GM19463 (cell line): ENCODE measurements at regions not wholly inside any gene's neighbourhood (a gene's known extent, or its start where the extent isn't known, plus 50 kb on each side); places are given as distances from the start of the nearest gene placed in this dataset.
"Not testable (repeated sequence)": the region's sequence is repeated elsewhere in the genome, so short reads cannot be mapped to it uniquely, and the experiment has no call there.

Experiments
- ATAC-seq: cut with Tn5 transposase; IDR thresholded peaks from one replicate; pipeline ENCODE4 v1.9.1; 2021; ENCODE audit warnings: mild to moderate bottlenecking, moderate library complexity; ENCODE audit not compliant: unreplicated experiment

DNA sequence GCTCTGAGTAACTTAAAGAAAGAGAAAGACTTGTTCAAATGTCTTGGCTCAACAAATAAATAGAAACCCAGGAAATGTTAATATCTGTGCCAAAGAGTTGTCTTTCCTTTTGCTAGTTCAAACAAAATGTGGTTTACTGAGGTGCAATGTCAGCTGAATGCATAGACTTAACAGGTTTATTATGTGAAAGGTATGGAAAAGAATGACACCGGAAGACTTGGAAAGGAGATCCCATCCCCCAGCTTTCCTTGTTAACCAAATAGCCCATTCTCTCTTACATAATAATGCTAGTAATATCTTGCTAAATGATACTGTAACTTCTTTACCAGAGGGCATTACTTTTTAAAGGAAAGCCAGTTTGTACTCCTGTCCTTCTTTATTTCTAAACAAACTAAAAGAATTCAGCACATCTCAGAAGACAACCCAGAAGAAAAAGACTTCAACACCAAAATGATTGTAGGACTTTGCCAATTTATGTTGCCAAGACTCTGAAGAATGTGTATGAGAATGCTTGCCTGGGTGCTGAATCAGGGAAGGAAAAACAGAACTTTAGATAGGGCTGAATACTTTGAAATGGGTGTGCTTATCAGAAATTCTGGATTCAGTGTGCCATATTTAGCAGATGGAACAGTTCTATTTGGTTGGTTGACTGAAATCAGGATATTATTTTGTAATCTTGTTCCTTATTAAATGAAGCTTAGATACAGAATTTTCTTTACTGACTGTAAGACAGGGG lies 344.1 kb downstream of the TMEM38B start:
- no peak for ATAC-seq

DNA sequence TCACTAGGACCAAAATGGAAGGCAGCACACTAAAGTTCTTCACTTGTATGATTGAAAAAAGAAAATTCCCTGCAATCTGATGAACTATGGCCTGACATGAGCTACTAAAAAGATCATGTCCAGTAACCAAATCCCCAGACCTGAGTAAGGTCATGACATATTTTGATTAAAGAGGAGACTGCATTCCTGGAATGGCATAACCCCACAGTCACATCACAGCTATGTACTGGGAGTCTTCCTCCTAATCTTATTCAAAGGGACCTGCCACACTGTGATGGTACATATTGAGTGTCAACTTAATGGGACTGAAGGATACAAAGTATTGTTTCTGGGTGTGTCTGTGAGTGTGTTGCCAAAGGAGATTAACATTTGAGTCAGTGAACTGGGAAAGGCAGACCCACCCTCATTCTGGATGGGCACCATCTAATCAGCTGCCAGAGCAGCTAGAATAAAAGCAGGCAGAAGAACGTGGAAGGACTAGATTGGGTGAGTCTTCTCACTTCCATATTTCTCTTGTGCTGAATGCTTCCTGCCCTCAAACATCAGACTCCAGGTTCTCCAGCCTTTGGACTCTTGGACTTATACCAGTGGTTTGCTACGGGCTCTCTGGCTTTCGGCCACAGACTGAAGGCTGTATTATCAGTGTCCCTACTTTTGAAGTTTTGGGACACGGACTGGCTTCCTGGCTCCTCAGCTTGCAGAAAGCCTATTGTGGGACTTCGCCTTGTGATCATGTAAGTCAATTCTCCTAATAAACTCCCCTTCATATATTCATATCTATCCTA lies 345.0 kb downstream of the TMEM38B start:
- no peak for ATAC-seq

DNA sequence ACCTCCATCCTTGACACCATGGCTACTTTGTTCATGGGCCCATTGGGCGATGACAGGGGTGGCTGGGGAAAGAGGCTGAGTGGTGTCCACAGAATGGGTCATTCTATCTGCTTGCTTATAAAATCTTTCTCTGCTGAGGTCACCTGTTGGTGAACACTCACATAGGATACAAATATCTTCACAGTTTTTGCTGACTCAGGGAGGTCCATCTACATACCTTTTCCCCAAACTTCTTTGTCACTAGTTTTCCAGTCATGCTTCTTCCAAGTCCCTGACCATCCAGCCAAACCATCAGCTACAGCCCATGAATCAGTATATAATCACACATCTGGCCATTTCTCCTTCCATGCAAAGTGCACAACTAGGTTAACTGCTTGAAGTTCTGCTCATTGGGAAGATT lies 347.6 kb downstream of the TMEM38B start:
- not testable (repeated sequence) for ATAC-seq

GRCh38 chr9:106051545-106051944 lies 357.2 kb downstream of the TMEM38B start:
- no peak for ATAC-seq

DNA sequence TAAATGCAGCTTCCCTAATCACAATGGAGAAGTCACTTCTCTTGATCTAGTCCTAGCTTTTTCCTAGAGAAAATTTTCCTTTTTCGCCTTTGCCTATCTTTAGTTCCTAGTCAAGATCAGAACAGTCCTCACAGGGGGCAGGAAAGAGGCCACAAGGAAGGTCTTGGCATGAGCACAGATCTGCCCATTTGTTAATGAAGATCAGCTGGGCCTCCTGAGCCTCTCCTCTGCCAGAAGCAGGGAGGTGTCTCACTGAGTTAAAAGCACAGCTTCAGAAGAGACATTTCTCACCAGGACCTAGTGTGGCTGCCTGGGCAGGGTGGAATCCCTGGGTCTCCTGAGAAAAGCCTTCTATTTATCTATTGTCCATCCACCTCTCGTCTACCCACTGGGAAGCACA lies 357.8 kb downstream of the TMEM38B start:
- ATAC-seq = no peak

DNA sequence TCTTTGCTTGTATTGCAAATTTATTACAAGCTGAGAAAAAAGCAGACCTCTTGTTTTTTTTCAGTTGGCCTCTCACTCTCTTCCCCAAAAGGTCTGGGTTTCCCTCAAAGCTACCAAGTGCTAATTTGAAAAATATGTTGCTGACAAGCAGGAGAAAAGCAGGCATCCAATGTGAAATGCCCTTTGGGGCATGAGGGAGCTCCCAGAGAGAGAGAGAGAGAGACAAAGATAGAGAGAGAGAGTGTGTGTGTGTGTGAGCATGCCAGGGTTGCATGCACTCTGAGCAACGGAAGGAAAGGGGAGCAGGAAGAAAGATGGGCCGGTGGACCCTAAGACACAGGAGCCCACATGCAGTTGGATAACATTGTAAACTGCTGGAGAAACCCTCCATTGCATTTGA lies 358.4 kb downstream of the TMEM38B start:
- no peak for ATAC-seq

DNA sequence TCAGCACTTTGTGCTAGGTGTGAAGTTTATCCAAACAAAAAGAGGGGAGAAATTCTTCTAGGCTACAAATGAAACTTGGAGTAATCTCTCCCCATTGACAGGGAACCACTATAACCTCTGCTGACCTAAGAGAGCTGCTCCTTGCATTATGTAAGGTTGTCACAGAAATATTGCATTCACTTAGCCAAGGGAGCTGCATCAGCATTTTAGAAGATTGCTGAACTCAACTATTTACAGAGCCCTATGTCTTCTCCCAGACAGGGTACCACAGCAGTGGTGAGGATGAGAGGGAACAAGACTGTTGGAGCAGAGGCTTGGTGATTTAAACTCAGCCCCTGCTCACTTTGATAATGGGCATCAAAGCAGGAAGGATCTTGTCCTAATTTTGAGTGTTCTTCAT lies 362.0 kb downstream of the TMEM38B start:
- ATAC-seq = no peak

- ATAC-seq = no peak
Observed at GRCh38 chr9:106058460-106058859, 364.1 kb downstream of the TMEM38B start.

- ATAC-seq = no peak
Observed at GRCh38 chr9:106059886-106060285, 365.5 kb downstream of the TMEM38B start.

DNA sequence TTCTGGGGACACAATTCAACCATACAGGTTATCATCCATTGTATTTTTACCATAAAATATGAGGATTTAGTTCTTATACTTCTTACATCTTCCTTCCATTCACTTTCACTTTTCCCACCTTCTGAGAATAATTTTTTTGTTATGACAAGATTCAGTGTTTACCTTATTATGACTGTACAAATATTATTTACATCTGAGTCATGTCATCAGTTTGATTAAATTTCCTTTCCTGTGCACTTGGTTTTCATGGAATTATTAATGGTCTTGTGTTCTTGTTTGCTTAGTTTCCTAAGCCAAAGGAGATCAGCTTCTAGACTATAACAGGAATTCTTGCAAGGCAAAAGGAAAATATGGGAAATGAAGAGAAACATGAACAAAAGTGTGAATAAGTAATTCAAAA lies 366.5 kb downstream of the TMEM38B start:
- no peak for ATAC-seq

DNA sequence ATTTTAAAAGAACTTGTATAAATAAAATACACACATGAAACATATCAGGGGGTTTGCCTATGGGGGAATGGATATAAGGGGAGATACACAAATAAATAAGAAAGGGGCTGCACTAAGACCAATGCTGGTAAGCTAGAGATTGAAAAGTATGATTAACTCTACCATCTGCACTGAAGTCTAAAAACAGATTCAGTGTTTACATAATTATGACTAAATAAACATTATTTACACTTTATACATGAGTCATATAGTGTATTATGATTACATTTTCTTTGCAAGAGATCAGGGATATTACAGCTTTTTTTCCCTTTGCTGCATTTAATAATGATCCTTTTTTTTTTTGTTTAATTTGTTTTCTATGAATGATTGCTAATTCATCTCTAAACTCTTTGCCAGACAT lies 367.9 kb downstream of the TMEM38B start:
- no peak for ATAC-seq

GRCh38 chr9:106065136-106065535 lies 370.8 kb downstream of the TMEM38B start:
- no peak for ATAC-seq

GRCh38 chr9:106065579-106066214 lies 371.4 kb downstream of the TMEM38B start:
- no peak for ATAC-seq

DNA sequence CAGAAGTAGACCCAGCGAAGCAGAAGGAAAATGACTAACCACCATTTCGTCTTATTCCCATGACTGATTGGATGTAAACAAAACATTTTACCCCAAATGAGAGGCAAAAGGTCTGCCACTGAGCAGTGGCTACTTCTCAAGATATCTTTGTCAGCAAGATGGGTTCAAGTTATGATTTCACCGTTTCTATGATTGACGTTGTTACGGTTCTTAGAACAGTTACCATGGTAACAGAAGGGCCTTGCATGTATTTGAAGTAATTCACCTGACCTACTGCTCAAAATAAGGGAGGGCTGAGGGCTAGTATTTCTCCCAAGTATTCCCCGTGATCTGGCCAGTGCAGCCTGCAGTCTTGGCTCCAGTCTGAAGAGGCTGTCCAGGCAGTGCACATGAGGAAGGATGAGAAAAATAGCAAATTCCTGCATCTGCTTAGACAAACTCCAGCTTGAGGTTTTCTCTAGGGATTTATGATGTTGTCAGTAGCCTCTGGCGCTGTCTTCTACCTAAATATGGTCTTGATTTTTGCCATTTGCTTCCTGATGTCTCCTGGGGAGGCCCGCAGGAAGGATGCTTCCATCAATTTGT lies 372.7 kb downstream of the TMEM38B start:
- ATAC-seq = no peak

GRCh38 chr9:106069241-106069640 lies 374.9 kb downstream of the TMEM38B start:
- ATAC-seq = no peak

GRCh38 chr9:106072421-106072820 lies 378.1 kb downstream of the TMEM38B start:
- ATAC-seq = no peak

DNA sequence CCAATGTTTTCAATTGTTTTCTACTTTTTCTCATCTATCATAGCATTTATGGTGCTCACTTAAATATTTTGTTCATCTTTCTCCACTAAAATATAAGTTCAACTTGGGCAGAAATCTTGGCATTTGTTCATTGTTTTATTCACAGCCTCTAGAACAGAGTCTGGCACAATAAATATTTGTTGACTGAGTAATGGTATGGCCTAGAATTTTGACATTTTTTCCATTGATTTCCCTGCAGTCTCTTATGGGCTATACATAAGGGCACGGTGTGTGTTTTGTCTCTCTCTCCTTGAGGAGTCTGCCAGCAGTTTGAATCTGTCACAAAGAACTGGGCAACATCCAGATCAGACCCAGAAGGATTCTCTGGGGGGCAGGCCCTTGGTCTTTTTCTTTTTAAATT lies 379.7 kb downstream of the TMEM38B start:
- no peak for ATAC-seq

DNA sequence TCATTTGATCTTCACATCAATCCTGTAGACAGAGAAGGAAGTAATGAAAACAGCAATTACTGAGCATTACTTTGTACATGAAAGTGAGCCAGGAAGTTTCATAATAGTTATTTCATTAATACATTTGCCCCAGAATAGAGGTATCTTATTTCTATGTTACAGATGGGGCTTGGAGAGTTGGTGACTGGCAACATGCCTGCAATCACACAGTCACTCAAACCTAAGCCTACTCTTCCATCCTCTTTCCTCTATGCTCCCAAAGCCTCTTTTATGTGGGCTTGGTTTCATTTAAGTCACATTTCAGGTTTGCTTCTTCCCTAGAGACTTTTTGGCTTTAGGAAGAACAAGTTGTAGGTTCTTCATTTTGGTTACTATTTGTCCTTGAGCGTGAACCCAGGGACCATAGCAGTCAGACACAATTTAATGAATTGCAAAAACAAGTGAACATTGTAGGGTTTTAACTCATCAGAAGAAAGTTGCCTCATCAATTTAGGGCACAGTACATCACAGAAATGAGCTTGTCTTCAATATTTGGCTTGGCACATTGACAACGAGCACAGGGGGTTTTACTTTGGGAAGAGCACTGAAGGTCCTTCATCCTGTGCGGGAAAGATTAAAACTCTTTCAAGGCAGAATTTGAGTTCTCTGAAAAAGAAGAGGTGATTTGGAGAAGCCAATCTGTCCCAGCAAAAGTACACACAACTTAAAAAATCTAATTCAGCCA lies 381.1 kb downstream of the TMEM38B start:
- ATAC-seq = no peak

DNA sequence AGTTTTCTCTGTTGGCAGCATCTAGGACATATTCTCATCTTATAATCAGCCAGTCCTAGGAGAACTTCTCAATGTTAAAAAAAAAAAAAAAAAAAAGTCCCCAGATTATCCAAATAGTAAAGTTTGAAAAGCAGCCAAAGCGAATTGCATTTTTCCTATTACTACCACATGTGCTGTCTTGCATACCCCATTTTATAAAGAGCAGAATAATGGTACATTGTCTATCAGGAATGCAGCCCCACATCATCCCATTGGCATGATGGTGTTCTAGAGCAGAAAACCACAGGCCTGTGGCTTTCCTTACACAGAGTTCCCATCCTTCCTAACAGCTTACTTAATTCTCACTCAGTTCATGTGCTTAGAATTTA lies 381.6 kb downstream of the TMEM38B start:
- ATAC-seq = no peak

DNA sequence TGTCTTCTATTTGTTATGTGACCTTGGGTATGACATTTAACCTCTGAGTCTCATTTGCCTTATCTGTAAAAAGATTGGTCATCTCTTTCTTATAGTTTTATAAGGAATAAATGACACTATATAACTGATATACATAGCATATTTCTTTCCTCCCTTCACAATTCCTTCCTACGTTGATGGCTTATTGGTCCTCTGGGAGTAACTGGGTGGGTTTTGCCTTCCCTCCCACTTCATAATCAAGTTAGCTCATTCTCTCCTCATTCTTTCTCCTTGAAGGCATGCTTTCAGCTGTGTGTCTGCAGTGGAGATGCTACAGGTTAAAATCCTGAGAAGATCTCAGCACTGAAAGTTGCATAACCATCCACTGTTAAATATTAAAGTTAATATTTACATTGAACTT lies 382.4 kb downstream of the TMEM38B start:
- no peak for ATAC-seq

- ATAC-seq = no peak
Observed at GRCh38 chr9:106077731-106078130, 383.4 kb downstream of the TMEM38B start.
